HCT116 (cell line): ENCODE measurements at regions not wholly inside any gene's neighbourhood (a gene's known extent, or its start where the extent isn't known, plus 50 kb on each side); places are given as distances from the start of the nearest gene placed in this dataset.

Experiments
- ATAC-seq: fragments of 200-7000 bp; cut with Tn5 transposase; 2 replicates; pipeline ENCODE4 v1.9.1; 2020; ENCODE audit warnings: mild to moderate bottlenecking, moderate library complexity
- BruUV-seq: library from RNA; stranded (reverse); fragments of 400-500 nt; replicated peaks from 2 replicates; lab custom pipeline; 2021; lab: Mats Ljungman, UMichigan
- CTCF ChIA-PET: fragments of 300-600 bp; sonication (Branson Sonifier 250); formaldehyde crosslinking; loops from one replicate; lab custom pipeline; 2021; ENCODE audit warnings: antibody characterized with exemption; lab: Charles Lee
- POLR2A ChIA-PET: fragments of 300-600, 350-600 bp; sonication (Branson Sonifier 250); formaldehyde crosslinking; loops from one replicate; lab custom pipeline; 2021; ENCODE audit warnings: antibody characterized with exemption; lab: Charles Lee
- RAD21 ChIA-PET, 2 experiments: fragments of 300-600 bp; sonication (Branson Sonifier 250); formaldehyde crosslinking; loops; one replicate each; lab custom pipeline; 2023; ENCODE audit warnings: low total read pairs in 2 of 2; ENCODE audit not compliant: uncharacterized antibody in 2 of 2, unreplicated experiment in 2 of 2, low non-redundant PET in 1 of 2; lab: Charles Lee
- DNase-seq: peaks from one replicate; pipeline ENCODE4 v3.0.0-alpha.2; 2010; ENCODE audit warnings: low read depth, low spot score
- H2AFZ ChIP-seq: fragments of 200-600 bp; shearing (Covaris generic), sonication (generic); 2 replicates; pipeline ENCODE4 v1.6.1; 2017; ENCODE audit warnings: low read depth, mixed run types, mixed read lengths, antibody characterized with exemption, low read length; ENCODE audit not compliant: poor library complexity, severe bottlenecking
- H3K27ac ChIP-seq: 2 replicates; pipeline ENCODE4 v1.5.1; 2012; ENCODE audit warnings: low read depth, low read length
- H3K27me3 ChIP-seq: fragments of 200-600 bp; sonication (generic); 2 replicates; pipeline ENCODE4 v1.6.1; 2016; ENCODE audit warnings: mixed run types, low read length, mixed read lengths; ENCODE audit not compliant: insufficient read depth
- H3K36me3 ChIP-seq, 2 experiments: fragments of 200-500 bp in 1 of 2; fragments of 200-600 bp in 1 of 2; sonication (Bioruptor generic) in 1 of 2; sonication (generic) in 1 of 2; 2 replicates each; pipeline versions ENCODE4 v1.5.1 to v1.6.1; 2014 to 2016; ENCODE audit warnings: low read length in 2 of 2, inconsistent platforms in 1 of 2, mixed read lengths in 1 of 2, mixed run types in 1 of 2; ENCODE audit not compliant: insufficient read depth in 2 of 2, control insufficient read depth in 1 of 2
- H3K4me1 ChIP-seq, 2 experiments: fragments of 200-600 bp in 1 of 2; sonication (generic) in 1 of 2; 2 replicates each; pipeline versions ENCODE4 v1.5.1 to v1.6.1; 2012 to 2017; ENCODE audit warnings: low read length in 2 of 2, inconsistent platforms in 1 of 2, mild to moderate bottlenecking in 1 of 2, mixed read lengths in 1 of 2, mixed run types in 1 of 2, moderate library complexity in 1 of 2; ENCODE audit not compliant: insufficient read depth in 2 of 2, control insufficient read depth in 1 of 2
- H3K4me2 ChIP-seq: fragments of 200-600 bp; sonication (generic); 2 replicates; pipeline ENCODE4 v1.6.1; 2017; ENCODE audit warnings: mixed run types, low read length, mixed read lengths
- H3K4me3 ChIP-seq, 2 experiments: fragments of 200-600 bp in 1 of 2; sonication (generic) in 1 of 2; replicated peaks in 1 of 2; 2 replicates each; pipeline ENCODE4 v1.5.1; 2011 to 2016; ENCODE audit warnings: low read length in 2 of 2, control low read depth in 1 of 2, low read depth in 1 of 2, mild to moderate bottlenecking in 1 of 2, mixed read lengths in 1 of 2, mixed run types in 1 of 2
- H3K79me2 ChIP-seq: fragments of 200-600 bp; sonication (generic); 2 replicates; pipeline ENCODE4 v1.6.1; 2017; ENCODE audit warnings: mild to moderate bottlenecking, mixed run types, low read length, moderate library complexity, mixed read lengths; ENCODE audit not compliant: insufficient read depth
- H3K9ac ChIP-seq: fragments of 200-600 bp; sonication (generic); 2 replicates; pipeline ENCODE4 v1.6.1; 2016; ENCODE audit warnings: low read length, mixed read lengths
- H3K9me2 ChIP-seq: fragments of 200-600 bp; sonication (generic), shearing (Covaris generic); 2 replicates; pipeline ENCODE4 v1.6.1; 2017; ENCODE audit warnings: mixed run types, mild to moderate bottlenecking, moderate library complexity; ENCODE audit not compliant: insufficient read depth
- H3K9me3 ChIP-seq, 2 experiments: fragments of 200-500 bp in 1 of 2; fragments of 200-600 bp in 1 of 2; sonication (Bioruptor generic) in 1 of 2; sonication (generic) in 1 of 2; 2 replicates each; pipeline ENCODE4 v1.6.1; 2014 to 2017; ENCODE audit warnings: low read length in 2 of 2, mixed read lengths in 2 of 2, inconsistent platforms in 1 of 2, low read depth in 1 of 2, mild to moderate bottlenecking in 1 of 2, mixed run types in 1 of 2, moderate library complexity in 1 of 2; ENCODE audit not compliant: control insufficient read depth in 1 of 2, insufficient read depth in 1 of 2
- H4K20me1 ChIP-seq: fragments of 200-600 bp; sonication (generic), shearing (Covaris generic); 2 replicates; pipeline ENCODE4 v1.6.1; 2017; ENCODE audit warnings: mixed run types, mild to moderate bottlenecking, moderate library complexity; ENCODE audit not compliant: insufficient read depth
- CBX3 ChIP-seq: IDR thresholded peaks from 2 replicates; pipeline ENCODE4 v1.6.1; 2012; ENCODE audit warnings: low read depth
- CEBPB ChIP-seq: IDR thresholded peaks from 2 replicates; pipeline ENCODE4 v1.6.1; 2012; ENCODE audit warnings: low read depth
- CTCF ChIP-seq, 3 experiments: fragments of 200-600 bp in 1 of 3; sonication (generic) in 1 of 3; IDR thresholded peaks in 2 of 3; conservative IDR thresholded peaks in 1 of 3; 2 replicates each; pipeline ENCODE4 v1.5.1; 2012 to 2017; ENCODE audit warnings: low read depth in 2 of 3, low read length in 2 of 3, antibody characterized with exemption in 1 of 3, borderline replicate concordance in 1 of 3, control low read depth in 1 of 3, mild to moderate bottlenecking in 1 of 3, mixed read lengths in 1 of 3, mixed run types in 1 of 3, moderate library complexity in 1 of 3; ENCODE audit not compliant: insufficient read depth in 1 of 3
- EGR1 ChIP-seq: IDR thresholded peaks from 2 replicates; pipeline ENCODE4 v1.6.1; 2012; ENCODE audit warnings: low read depth
- EZH2 ChIP-seq: fragments of 200-600 bp; sonication (generic); IDR thresholded peaks from 2 replicates; pipeline ENCODE4 v1.6.1; 2017; ENCODE audit warnings: antibody characterized with exemption, mixed run types
- JUND ChIP-seq: IDR thresholded peaks from 2 replicates; pipeline ENCODE4 v1.6.1; 2012
- POLR2AphosphoS5 ChIP-seq: IDR thresholded peaks from 2 replicates; pipeline ENCODE4 v1.6.1; 2011; ENCODE audit warnings: mild to moderate bottlenecking, low read depth, low read length, moderate library complexity
- RAD21 ChIP-seq: IDR thresholded peaks from 2 replicates; pipeline ENCODE4 v1.6.1; 2012; ENCODE audit warnings: low read depth, mild to moderate bottlenecking
- SP1 ChIP-seq: IDR thresholded peaks from 2 replicates; pipeline ENCODE4 v1.6.1; 2012; ENCODE audit warnings: low read depth
- SRF ChIP-seq: IDR thresholded peaks from 2 replicates; pipeline ENCODE4 v1.6.1; 2012; ENCODE audit warnings: low read depth
- TCF7L2 ChIP-seq: IDR thresholded peaks from 2 replicates; pipeline ENCODE4 v1.7.0; 2011; ENCODE audit warnings: borderline replicate concordance, inconsistent platforms; ENCODE audit not compliant: insufficient read depth, insufficient read length; ENCODE audit errors: extremely low read depth
- YY1 ChIP-seq: IDR thresholded peaks from 2 replicates; pipeline ENCODE4 v1.6.1; 2011; ENCODE audit warnings: low read length, low read depth, moderate library complexity, mild to moderate bottlenecking; ENCODE audit not compliant: insufficient replicate concordance; ENCODE audit errors: extremely low read depth
- ZFX ChIP-seq: fragments of 450-650 bp; IDR thresholded peaks from 2 replicates; pipeline ENCODE4 v1.6.1; 2017
- ZNF274 ChIP-seq: fragments of 200-500 bp; sonication (Bioruptor generic); IDR thresholded peaks from 2 replicates; pipeline ENCODE4 v1.6.1; 2014; ENCODE audit warnings: mild to moderate bottlenecking, low read depth, low read length, inconsistent platforms
- intact Hi-C: fragments of 100-400 bp; cut with micrococcal nuclease; formaldehyde crosslinking; loops from 2 replicates; pipeline ENCODE4 v1.10.0; 2022
- TF ChIP-seq, protein P1 (sequence below): IDR thresholded peaks from 2 replicates; pipeline ENCODE4 v1.6.1; 2011; ENCODE audit warnings: mild to moderate bottlenecking, low read length, moderate library complexity; ENCODE audit not compliant: insufficient replicate concordance; ENCODE audit errors: extremely low read depth
- TF ChIP-seq, protein P2 (sequence below): IDR thresholded peaks from 2 replicates; pipeline ENCODE4 v1.6.1; 2012

DNA sequence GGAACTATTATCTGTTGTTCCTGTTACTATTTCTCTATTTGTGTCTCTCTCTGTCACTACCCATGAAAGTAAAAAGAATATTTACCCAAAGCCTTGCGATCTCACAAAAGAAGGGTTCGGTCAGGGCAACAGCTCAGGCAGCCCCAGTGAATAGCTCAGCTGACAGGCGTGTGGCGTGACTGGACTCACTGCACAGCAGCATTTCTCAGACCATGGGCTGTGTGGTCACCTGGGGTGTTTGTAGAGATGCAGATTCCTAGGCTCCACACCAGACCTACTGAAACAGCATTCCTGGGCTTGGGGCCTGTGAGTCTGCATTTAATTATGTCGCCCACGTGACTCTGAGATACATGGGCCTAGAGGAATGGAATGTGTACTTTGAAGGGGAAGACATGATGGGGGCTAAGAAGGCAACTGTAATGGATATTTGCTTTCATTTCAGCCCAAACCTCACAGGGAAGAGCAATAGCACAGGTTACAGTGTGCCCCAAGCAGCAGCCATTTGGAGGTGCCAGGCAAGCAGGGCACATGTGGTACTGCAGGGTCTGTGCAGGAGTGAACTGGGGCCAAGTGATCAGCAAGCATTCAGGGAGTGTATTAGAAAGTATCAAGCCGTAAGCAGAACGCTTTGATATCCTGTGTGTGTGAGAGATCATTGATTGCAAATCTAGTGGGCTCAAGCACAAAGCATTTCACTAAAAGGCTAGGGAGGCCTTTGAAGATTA lies 90.4 kb upstream of the RBMS1 start:
- Histone ChIP-seq H3K9me3 (no peaks in the 10 kb centered on the region), H3K36me3 (no peaks in the 10 kb centered on the region), H3K4me2 (no peak overlapping the region), H3K4me3 (no peak overlapping the region), H3K9ac (no peak overlapping the region), H3K79me2 (no peaks in the 10 kb centered on the region), H2AFZ (no peak overlapping the region), H3K27me3 (no peaks in the 10 kb centered on the region), H3K27ac (no peak overlapping the region), H4K20me1 (no peaks in the 10 kb centered on the region), H3K9me2 (no peaks in the 10 kb centered on the region), H3K4me1 (no peaks in the 10 kb centered on the region)
- ChIA-PET POLR2A (no interaction called here), CTCF (no interaction called here), RAD21 (no interaction called here)
- no TSS peak for BruUV-seq
- intact Hi-C loops = no loop called here
- ATAC-seq (no peak), DNase-seq (no peak)
- no peak for TF ChIP-seq POLR2AphosphoS5
- no peak for TF ChIP-seq CEBPB
- no peak for TF ChIP-seq JUND
- no peak for TF ChIP-seq SP1
- no peak for TF ChIP-seq EZH2
- TF ChIP-seq RAD21 = no peak
- TF ChIP-seq, protein P1, sequence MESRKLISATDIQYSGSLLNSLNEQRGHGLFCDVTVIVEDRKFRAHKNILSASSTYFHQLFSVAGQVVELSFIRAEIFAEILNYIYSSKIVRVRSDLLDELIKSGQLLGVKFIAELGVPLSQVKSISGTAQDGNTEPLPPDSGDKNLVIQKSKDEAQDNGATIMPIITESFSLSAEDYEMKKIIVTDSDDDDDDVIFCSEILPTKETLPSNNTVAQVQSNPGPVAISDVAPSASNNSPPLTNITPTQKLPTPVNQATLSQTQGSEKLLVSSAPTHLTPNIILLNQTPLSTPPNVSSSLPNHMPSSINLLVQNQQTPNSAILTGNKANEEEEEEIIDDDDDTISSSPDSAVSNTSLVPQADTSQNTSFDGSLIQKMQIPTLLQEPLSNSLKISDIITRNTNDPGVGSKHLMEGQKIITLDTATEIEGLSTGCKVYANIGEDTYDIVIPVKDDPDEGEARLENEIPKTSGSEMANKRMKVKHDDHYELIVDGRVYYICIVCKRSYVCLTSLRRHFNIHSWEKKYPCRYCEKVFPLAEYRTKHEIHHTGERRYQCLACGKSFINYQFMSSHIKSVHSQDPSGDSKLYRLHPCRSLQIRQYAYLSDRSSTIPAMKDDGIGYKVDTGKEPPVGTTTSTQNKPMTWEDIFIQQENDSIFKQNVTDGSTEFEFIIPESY = no peak
- no peak for TF ChIP-seq CBX3
- TF ChIP-seq EGR1 = no peak
- TF ChIP-seq SRF = no peak
- TF ChIP-seq ZFX = no peak
- TF ChIP-seq, protein P2, sequence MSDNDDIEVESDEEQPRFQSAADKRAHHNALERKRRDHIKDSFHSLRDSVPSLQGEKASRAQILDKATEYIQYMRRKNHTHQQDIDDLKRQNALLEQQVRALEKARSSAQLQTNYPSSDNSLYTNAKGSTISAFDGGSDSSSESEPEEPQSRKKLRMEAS = no peak
- TF ChIP-seq CTCF (IDR thresholded peaks at IDR 0.05 in 2 of 3, conservative IDR thresholded peaks at IDR 0.05 in 1 of 3; ENCODE audit: borderline replicate concordance in 1 of 3, insufficient read depth in 1 of 3, low read depth in 2 of 3, low read length in 2 of 3) = no peak
- no peak for TF ChIP-seq TCF7L2
- TF ChIP-seq ZNF274 = no peak
- no peak for TF ChIP-seq YY1
